H1 (cell line): ENCODE measurements at regions not wholly inside any gene's neighbourhood (a gene's known extent, or its start where the extent isn't known, plus 50 kb on each side); places are given as distances from the start of the nearest gene placed in this dataset.

Source experiments
- CTCF ChIA-PET: fragments of 300-600 bp; sonication (Branson Sonifier 250); formaldehyde crosslinking; loops from one replicate; lab custom pipeline; 2021; ENCODE audit not compliant: partially characterized antibody; lab: Charles Lee
- POLR2A ChIA-PET: fragments of 300-600 bp; sonication (Branson Sonifier 250); formaldehyde crosslinking; loops from one replicate; lab custom pipeline; 2021; ENCODE audit warnings: inconsistent platforms; ENCODE audit not compliant: partially characterized antibody; lab: Charles Lee
- DNase-seq, 2 experiments: peaks; one replicate each; pipeline versions ENCODE4 v3.0.0 to v3.0.0-alpha.2; 2010 to 2022; ENCODE audit warnings: low spot score in 2 of 2, low read depth in 1 of 2, mixed read lengths in 1 of 2
- FAIRE-seq: peaks from 2 replicates; lab custom pipeline; 2011; peaks lifted over from hg19 to GRCh38; lab: Jason Lieb, UNC
- H2AFZ ChIP-seq: 2 replicates; pipeline ENCODE4 v1.8.1; 2012; ENCODE audit warnings: low read length, inconsistent platforms
- H2AK5ac ChIP-seq: 2 replicates; pipeline ENCODE4 v1.6.1; 2013; ENCODE audit warnings: low read depth, low read length
- H2BK120ac ChIP-seq: replicated peaks from 2 replicates; pipeline ENCODE3; 2013; ENCODE audit warnings: low read depth, low read length, inconsistent platforms
- H2BK12ac ChIP-seq: 2 replicates; pipeline ENCODE4 v1.6.1; 2013; ENCODE audit warnings: low read depth, low read length
- H2BK15ac ChIP-seq: 2 replicates; pipeline ENCODE4 v1.6.1; 2013; ENCODE audit warnings: low read length
- H2BK20ac ChIP-seq: 2 replicates; pipeline ENCODE4 v1.6.1; 2013; ENCODE audit warnings: low read length
- H2BK5ac ChIP-seq: 2 replicates; pipeline ENCODE4 v1.6.1; 2013; ENCODE audit warnings: low read depth, low read length
- H3K14ac ChIP-seq: 2 replicates; pipeline ENCODE4 v1.6.1; 2013; ENCODE audit warnings: inconsistent platforms; ENCODE audit not compliant: insufficient read length
- H3K18ac ChIP-seq: 2 replicates; pipeline ENCODE4 v1.6.1; 2013; ENCODE audit warnings: low read length; ENCODE audit errors: extremely low read depth
- H3K23ac ChIP-seq: 2 replicates; pipeline ENCODE4 v1.6.1; 2013; ENCODE audit warnings: inconsistent platforms; ENCODE audit not compliant: insufficient read length
- H3K23me2 ChIP-seq: 2 replicates; pipeline ENCODE4 v1.6.1; 2013; ENCODE audit warnings: low read depth, low read length
- H3K27ac ChIP-seq: 2 replicates; pipeline ENCODE4 v1.6.1; 2011; ENCODE audit warnings: low read depth, low read length, inconsistent platforms
- H3K27me3 ChIP-seq, 4 experiments: replicated peaks in 1 of 4; 1 replicate in 1 of 4; 2 replicates in 3 of 4; pipeline versions ENCODE4 v1.6.1 to v1.8.1; 2011 to 2013; ENCODE audit warnings: low read length in 3 of 4, mild to moderate bottlenecking in 3 of 4, inconsistent platforms in 2 of 4, mixed read lengths in 2 of 4, moderate library complexity in 1 of 4; ENCODE audit not compliant: control insufficient read depth in 3 of 4, insufficient read depth in 3 of 4; ENCODE audit errors: extremely low read depth in 1 of 4
- H3K36me3 ChIP-seq, 4 experiments: 2 replicates each; pipeline versions ENCODE4 v1.6.1 to v1.8.1; 2011 to 2013; ENCODE audit warnings: mild to moderate bottlenecking in 4 of 4, low read length in 3 of 4, moderate library complexity in 2 of 4, control low read depth in 1 of 4, inconsistent platforms in 1 of 4; ENCODE audit not compliant: insufficient read depth in 4 of 4, control insufficient read depth in 2 of 4
- H3K4ac ChIP-seq: replicated peaks from 2 replicates; pipeline ENCODE3; 2013; ENCODE audit warnings: low read length, low read depth, mixed read lengths, inconsistent platforms; ENCODE audit not compliant: insufficient read length
- H3K4me1 ChIP-seq, 4 experiments: replicated peaks in 1 of 4; 1 replicate in 1 of 4; 2 replicates in 3 of 4; pipeline versions ENCODE4 v1.6.1 to v1.8.1; 2011 to 2013; ENCODE audit warnings: low read length in 3 of 4, inconsistent platforms in 2 of 4, mixed read lengths in 1 of 4; ENCODE audit not compliant: insufficient read depth in 4 of 4, control insufficient read depth in 3 of 4
- H3K4me2 ChIP-seq, 2 experiments: 2 replicates each; pipeline versions ENCODE4 v1.6.1 to v1.8.1; 2011 to 2013; ENCODE audit warnings: low read depth in 2 of 2, low read length in 2 of 2, control low read depth in 1 of 2, inconsistent platforms in 1 of 2, mild to moderate bottlenecking in 1 of 2; ENCODE audit not compliant: insufficient read depth in 1 of 2
- H3K4me3 ChIP-seq, 4 experiments: fragments of 200-600, 300-600 bp in 1 of 4; sonication (generic), shearing (Covaris generic), sonication (Bioruptor Twin) in 1 of 4; 2 replicates each; pipeline versions ENCODE4 v1.5.1 to v1.8.1; 2011 to 2016; ENCODE audit warnings: low read length in 4 of 4, low read depth in 3 of 4, control low read depth in 2 of 4, inconsistent platforms in 2 of 4, mild to moderate bottlenecking in 2 of 4, mixed read lengths in 1 of 4, moderate library complexity in 1 of 4; ENCODE audit not compliant: insufficient read depth in 2 of 4; ENCODE audit errors: extremely low read depth in 1 of 4
- H3K56ac ChIP-seq: replicated peaks from 2 replicates; pipeline ENCODE3; 2013; ENCODE audit warnings: low read depth, mild to moderate bottlenecking, mixed read lengths, low read length, inconsistent platforms; ENCODE audit not compliant: insufficient read length
- H3K79me1 ChIP-seq: 2 replicates; pipeline ENCODE4 v1.6.1; 2013; ENCODE audit warnings: low read depth, low read length, control low read depth
- H3K79me2 ChIP-seq, 2 experiments: 2 replicates each; pipeline versions ENCODE4 v1.6.1 to v1.8.1; 2012 to 2013; ENCODE audit warnings: low read length in 2 of 2, mild to moderate bottlenecking in 2 of 2, inconsistent platforms in 1 of 2; ENCODE audit not compliant: insufficient read depth in 2 of 2, control insufficient read depth in 1 of 2
- H3K9ac ChIP-seq, 4 experiments: replicated peaks in 1 of 4; 1 replicate in 1 of 4; 2 replicates in 3 of 4; pipeline versions ENCODE4 v1.6.1 to v1.8.1; 2011 to 2013; ENCODE audit warnings: low read depth in 3 of 4, low read length in 3 of 4, control low read depth in 2 of 4, mild to moderate bottlenecking in 2 of 4, moderate library complexity in 2 of 4, inconsistent platforms in 1 of 4; ENCODE audit errors: extremely low read depth in 1 of 4
- H3K9me3 ChIP-seq, 2 experiments: 2 replicates each; pipeline versions ENCODE4 v1.6.1 to v1.8.1; 2012 to 2013; ENCODE audit warnings: mild to moderate bottlenecking in 2 of 2, moderate library complexity in 2 of 2, control low read depth in 1 of 2, inconsistent platforms in 1 of 2, low read depth in 1 of 2, low read length in 1 of 2, mixed read lengths in 1 of 2; ENCODE audit not compliant: insufficient read depth in 2 of 2
- H4K20me1 ChIP-seq, 2 experiments: replicated peaks in 1 of 2; 2 replicates each; pipeline versions ENCODE3 to v1.8.1; 2011 to 2013; ENCODE audit warnings: inconsistent platforms in 2 of 2, low read length in 2 of 2, mild to moderate bottlenecking in 1 of 2; ENCODE audit not compliant: insufficient read depth in 2 of 2, control insufficient read depth in 1 of 2
- H4K5ac ChIP-seq: 2 replicates; pipeline ENCODE4 v1.6.1; 2013; ENCODE audit warnings: low read length, low read depth, mixed read lengths, inconsistent platforms; ENCODE audit not compliant: insufficient read length
- H4K8ac ChIP-seq: 2 replicates; pipeline ENCODE4 v1.8.0; 2013; ENCODE audit warnings: mild to moderate bottlenecking, moderate library complexity, low read length, inconsistent platforms; ENCODE audit not compliant: insufficient read depth; ENCODE audit errors: extremely low read depth
- H4K91ac ChIP-seq: replicated peaks from 2 replicates; pipeline ENCODE3; 2013; ENCODE audit warnings: low read length, mixed read lengths, inconsistent platforms; ENCODE audit not compliant: insufficient read length
- ATF2 ChIP-seq: IDR thresholded peaks from 2 replicates; pipeline ENCODE4 v1.6.1; 2012; ENCODE audit warnings: low read length, inconsistent platforms
- ATF3 ChIP-seq: IDR thresholded peaks from 2 replicates; pipeline ENCODE4 v1.6.1; 2011; ENCODE audit warnings: low read depth, mild to moderate bottlenecking, low read length; ENCODE audit not compliant: insufficient read depth
- HDAC2 ChIP-seq, 2 experiments: fragments of 300-600 bp in 1 of 2; sonication (generic) in 1 of 2; IDR thresholded peaks; 2 replicates each; pipeline ENCODE4 v1.6.1; 2011 to 2012; ENCODE audit warnings: low read depth in 2 of 2, low read length in 2 of 2, mild to moderate bottlenecking in 2 of 2, moderate library complexity in 2 of 2, borderline replicate concordance in 1 of 2, inconsistent platforms in 1 of 2
- KDM1A ChIP-seq: fragments of 200-600, 300-600 bp; sonication (generic); IDR thresholded peaks from 2 replicates; pipeline ENCODE4 v1.7.1; 2016; ENCODE audit warnings: mild to moderate bottlenecking, low read length, borderline replicate concordance
- RNF2 ChIP-seq: fragments of 200-900, 300-1000 bp; sonication (generic); IDR thresholded peaks from 2 replicates; pipeline ENCODE4 v1.7.1; 2016; ENCODE audit warnings: borderline replicate concordance, low read depth, mild to moderate bottlenecking, antibody characterized with exemption, low read length; ENCODE audit not compliant: poor library complexity, severe bottlenecking; ENCODE audit errors: missing control alignments
- WGBS, 2 experiments: shearing (Covaris generic) in 1 of 2; methylation state at CpG; one replicate each; pipeline versions ENCODE4 v1.1.6 to v1.1.7; 2013 to 2015; ENCODE audit warnings: low lambda C conversion rate in 2 of 2, mixed read lengths in 2 of 2, inconsistent platforms in 1 of 2, low coverage in 1 of 2, missing lambda C conversion rate in 1 of 2; ENCODE audit not compliant: insufficient replicate concordance in 2 of 2, insufficient coverage in 1 of 2, insufficient read length in 1 of 2; ENCODE audit errors: extremely low coverage in 1 of 2, missing lambda C conversion rate in 1 of 2; 5-methylcytosine and 5-hydroxymethylcytosine counted together

GRCh38 chr9:18014556-18014955 lies 435.7 kb downstream of the SH3GL2 start:
- H3K36me3 ChIP-seq, result no peaks in the 10 kb centered on the region
- H3K56ac ChIP-seq, result no peak overlapping the region
- H3K23ac ChIP-seq, result no peak overlapping the region
- no peak overlapping the region for H3K27ac ChIP-seq
- H3K27me3 ChIP-seq, result no peaks in the 10 kb centered on the region
- ChIA-PET POLR2A (no interaction called here), CTCF (interaction anchor here (1.1 kb wide), 1 partner anchor 203 kb away, joined by 4 read pairs; no protein-coding TSS in a partner anchor)
- no peaks in the 10 kb centered on the region; a peak in 1 of 7 replicates for H3K4me1 ChIP-seq
- no peak overlapping the region for H3K4me2 ChIP-seq
- H2AK5ac ChIP-seq, result no peak overlapping the region
- no peak overlapping the region for H2BK120ac ChIP-seq
- no peak overlapping the region for H3K14ac ChIP-seq
- no peak overlapping the region for H2BK5ac ChIP-seq
- TF ChIP-seq KDM1A, result no peak
- no peak for TF ChIP-seq RNF2
- TF ChIP-seq HDAC2 (IDR thresholded peaks at IDR 0.05; ENCODE audit: borderline replicate concordance in 1 of 2, low read depth in 2 of 2, low read length in 2 of 2), result no peak
- no peak for TF ChIP-seq ATF2
- no peak for TF ChIP-seq ATF3
- H2BK12ac ChIP-seq, result no peak overlapping the region
- H3K4me3 ChIP-seq, result no peak overlapping the region
- no peak overlapping the region for H2BK15ac ChIP-seq
- no peak overlapping the region for H4K5ac ChIP-seq
- WGBS, 2 experiments, result 94% methylated on average over 3 of the region's 3 CpGs; no CpG with 5 or more reads in 1 of the 2 experiments
- no peak overlapping the region for H3K18ac ChIP-seq
- no peak overlapping the region for H4K8ac ChIP-seq
- DNase-seq, result no peak
- no peaks in the 10 kb centered on the region for H3K79me1 ChIP-seq
- no peak overlapping the region for H3K9ac ChIP-seq
- H3K9me3 ChIP-seq, result peaks cover 0 to 6% of the 10 kb centered on the region in 2 experiments; a peak in 2 of 4 replicates
- H2BK20ac ChIP-seq, result no peak overlapping the region
- H4K20me1 ChIP-seq, result no peaks in the 10 kb centered on the region
- H2AFZ ChIP-seq, result no peak overlapping the region
- no peak overlapping the region for H4K91ac ChIP-seq
- no peaks in the 10 kb centered on the region; the same call in 1 of the 2 replicates for H3K23me2 ChIP-seq
- H3K79me2 ChIP-seq, result no peaks in the 10 kb centered on the region
- no peak for FAIRE-seq
- no peak overlapping the region for H3K4ac ChIP-seq
